Ovary (tissue), 7 donors: ENCODE measurements at regions not wholly inside any gene's neighbourhood (a gene's known extent, or its start where the extent isn't known, plus 50 kb on each side); places are given as distances from the start of the nearest gene placed in this dataset.

Experiments
- DNase-seq, 5 donors: peaks; one replicate each; pipeline ENCODE4 v3.0.0-alpha.2; 2019 to 2020
- H3K27ac ChIP-seq, 2 donors: fragments of 200-600 bp; one replicate each; pipeline versions ENCODE4 v1.5.1 to v1.8.0; 2019 to 2022
- H3K27me3 ChIP-seq: fragments of 200-600 bp; one replicate; pipeline ENCODE4 v1.8.0; 2022
- H3K36me3 ChIP-seq: fragments of 200-600 bp; sonication (generic); one replicate; pipeline ENCODE4 v1.5.1; 2019
- H3K4me1 ChIP-seq: one replicate; pipeline ENCODE4 v1.8.1; 2013; ENCODE audit warnings: mild to moderate bottlenecking, moderate library complexity; ENCODE audit not compliant: insufficient read depth
- H3K4me3 ChIP-seq: fragments of 200-600 bp; sonication (generic); one replicate; pipeline ENCODE4 v1.5.1; 2017
- H3K9me3 ChIP-seq, 2 donors: fragments of 200-600 bp in 1 of 2; sonication (generic) in 1 of 2; one replicate each; pipeline versions ENCODE4 v1.5.1 to v1.8.1; 2013 to 2019; ENCODE audit warnings: mild to moderate bottlenecking in 1 of 2, moderate library complexity in 1 of 2
- CTCF ChIP-seq, 3 donors: fragments of 450-650 bp in 2 of 3; fragments of 200-600 bp in 1 of 3; IDR thresholded peaks; one replicate each; pipeline versions ENCODE4 v1.5.1 to v1.8.0; 2016 to 2022; ENCODE audit warnings: antibody characterized with exemption in 3 of 3, mild to moderate bottlenecking in 1 of 3
- EP300 ChIP-seq: sonication (generic); formaldehyde crosslinking; IDR thresholded peaks from one replicate; pipeline ENCODE4 v1.6.1; 2017; ENCODE audit warnings: antibody characterized with exemption
- POLR2A ChIP-seq: fragments of 450-650 bp; IDR thresholded peaks from one replicate; pipeline ENCODE4 v1.6.1; 2017; ENCODE audit warnings: antibody characterized with exemption, mild to moderate bottlenecking, moderate library complexity
- WGBS, 3 donors: extraction: QIAGEN DNeasy Blood & Tissue Kit in 1 of 3; methylation state at CpG; one replicate each; pipeline versions ENCODE4 v1.1.5 to v1.1.7; 2013 to 2017; 5-methylcytosine and 5-hydroxymethylcytosine counted together
- intact Hi-C, 4 donors: fragments of 100-400 bp; cut with DNase I; formaldehyde crosslinking; loops; one replicate each; pipeline versions ENCODE4 v1.11.0 to v1.15.1; 2022 to 2023
- donor health status: DM: no; HTN: no; CAD: no; lungs with moderate emphysema.
- donor health status: DM: no; HTN: no; CAD: no.
- donor health status: Bipolar disorder and iron deficiency.
- donor health status: DM: no; HTN: no; CAD: no.
- donor health status: DM: yes; HTN: yes; CAD: no.

- intact Hi-C loops, result no loop called here
- 84 to 98% (median 91%) methylated on average over 1 of the region's 1 CpG for WGBS, 3 donors
These were observed 491.7 kb upstream of the NRP1 start for GRCh38 chr10:33826186-33826585.

GRCh38 chr10:33822774-33823173, 488.3 kb upstream of the NRP1 start:
- H3K27me3 ChIP-seq, result no peaks in the 10 kb centered on the region
- H3K9me3 ChIP-seq, result no peaks in the 10 kb centered on the region
- no peak overlapping the region for H3K27ac ChIP-seq
- no peak for DNase-seq
- no peaks in the 10 kb centered on the region for H3K36me3 ChIP-seq
- H3K4me1 ChIP-seq, result no peaks in the 10 kb centered on the region
- H3K4me3 ChIP-seq, result no peak overlapping the region
- 72 to 84% (median 73%) methylated on average over 3 of the region's 3 CpGs for WGBS, 3 donors
- intact Hi-C loops, result no loop called here
- TF ChIP-seq CTCF (IDR thresholded peaks at IDR 0.05) (no peak), EP300 (no peak), POLR2A (no peak)

More at GRCh38 chr10:33826186-33826585, 491.7 kb upstream of the NRP1 start:
- DNase-seq, result no peak
- Histone ChIP-seq H3K27ac (no peak overlapping the region), H3K9me3 (no peaks in the 10 kb centered on the region), H3K36me3 (no peaks in the 10 kb centered on the region), H3K27me3 (no peaks in the 10 kb centered on the region), H3K4me1 (no peaks in the 10 kb centered on the region), H3K4me3 (no peak overlapping the region)
- TF ChIP-seq CTCF (IDR thresholded peaks at IDR 0.05), result no peak
- no peak for TF ChIP-seq POLR2A
- TF ChIP-seq EP300, result no peak

GRCh38 chr10:33820531-33820930, 486.1 kb upstream of the NRP1 start:
- Histone ChIP-seq H3K4me1 (no peaks in the 10 kb centered on the region), H3K9me3 (no peaks in the 10 kb centered on the region), H3K36me3 (no peaks in the 10 kb centered on the region), H3K27ac (no peak overlapping the region), H3K27me3 (no peaks in the 10 kb centered on the region), H3K4me3 (no peak overlapping the region)
- 83 to 95% (median 94%) methylated on average over 4 of the region's 4 CpGs for WGBS, 3 donors
- TF ChIP-seq CTCF (IDR thresholded peaks at IDR 0.05), result no peak
- no peak for DNase-seq
- intact Hi-C loops, result no loop called here

GRCh38 chr10:33819206-33819605, 484.7 kb upstream of the NRP1 start:
- H3K36me3 ChIP-seq, result no peaks in the 10 kb centered on the region
- no peaks in the 10 kb centered on the region for H3K27me3 ChIP-seq
- no peaks in the 10 kb centered on the region for H3K9me3 ChIP-seq
- DNase-seq, result no peak
- WGBS, 3 donors, result 77 to 91% (median 79%) methylated on average over 1 of the region's 1 CpG
- no peak overlapping the region for H3K4me3 ChIP-seq
- intact Hi-C loops, result no loop called here
- H3K4me1 ChIP-seq, result no peaks in the 10 kb centered on the region
- no peak overlapping the region for H3K27ac ChIP-seq
- TF ChIP-seq POLR2A, result no peak
- no peak for TF ChIP-seq CTCF (IDR thresholded peaks at IDR 0.05)
- TF ChIP-seq EP300, result no peak

GRCh38 chr10:33818343-33818742, 483.9 kb upstream of the NRP1 start:
- WGBS, 3 donors, result 85 to 91% (median 86%) methylated on average over 2 of the region's 2 CpGs
- intact Hi-C loops, result no loop called here

More at GRCh38 chr10:33818343-33818742, 483.9 kb upstream of the NRP1 start:
- DNase-seq, result no peak
- no peaks in the 10 kb centered on the region for H3K4me1 ChIP-seq
- H3K9me3 ChIP-seq, result no peaks in the 10 kb centered on the region
- TF ChIP-seq POLR2A (no peak), CTCF (IDR thresholded peaks at IDR 0.05) (no peak), EP300 (no peak)
- no peak overlapping the region for H3K4me3 ChIP-seq
- H3K27ac ChIP-seq, result no peak overlapping the region
- H3K36me3 ChIP-seq, result no peaks in the 10 kb centered on the region
- no peaks in the 10 kb centered on the region for H3K27me3 ChIP-seq
